Daoy (cell line): ENCODE measurements at regions not wholly inside any gene's neighbourhood (a gene's known extent, or its start where the extent isn't known, plus 50 kb on each side); places are given as distances from the start of the nearest gene placed in this dataset.
"Not testable (repeated sequence)": the region's sequence is repeated elsewhere in the genome, so short reads cannot be mapped to it uniquely, and the experiment has no call there.

Experiments used
- DNase-seq: peaks from one replicate; pipeline ENCODE4 v3.0.0-alpha.2; 2015; ENCODE audit warnings: low read depth

- no peak for DNase-seq
Observed at GRCh38 chr1:211206981-211207380, 52.2 kb upstream of the RCOR3 start.

- DNase-seq, result no peak
Observed at GRCh38 chr1:211200311-211200710, 58.9 kb upstream of the RCOR3 start.

- DNase-seq, result no peak
Observed at GRCh38 chr1:211198880-211199279, 60.3 kb upstream of the RCOR3 start.

GRCh38 chr1:211198111-211198510 is 61.1 kb upstream of the RCOR3 start:
- peak; percentile 62 for DNase-seq

- no peak for DNase-seq
Observed at GRCh38 chr1:211196880-211197279, 62.3 kb upstream of the RCOR3 start.

- no peak for DNase-seq
Observed at GRCh38 chr1:211194826-211195225, 60.9 kb upstream of the KCNH1 start.

GRCh38 chr1:211192227-211192626 is 58.3 kb upstream of the KCNH1 start:
- no peak for DNase-seq

GRCh38 chr1:211188721-211189120 is 54.8 kb upstream of the KCNH1 start:
- not testable (repeated sequence) for DNase-seq

- no peak for DNase-seq
Observed at GRCh38 chr1:211183747-211184313, 49.9 kb upstream of the KCNH1 start.
